ENCODE measurements at regions not wholly inside any gene's neighbourhood (a gene's known extent, or its start where the extent isn't known, plus 50 kb on each side); places are given as distances from the start of the nearest gene placed in this dataset.
"Not testable (repeated sequence)": the region's sequence is repeated elsewhere in the genome, so short reads cannot be mapped to it uniquely, and the experiment has no call there.

- DNase-seq (ENCODE audit: low read depth in 2 of 2) = not testable (repeated sequence)
These were observed 78.7 kb upstream of the DRD5 start for GRCh38 chr4:9702696-9703095.

GRCh38 chr4:9703391-9703790, 78.0 kb upstream of the DRD5 start:
- peak; percentile 45 to 46 for DNase-seq (ENCODE audit: low read depth in 2 of 2)

- not testable (repeated sequence) for DNase-seq (ENCODE audit: low read depth in 2 of 2)
These were observed 77.3 kb upstream of the DRD5 start for GRCh38 chr4:9704126-9704525.

- no peak for DNase-seq (ENCODE audit: low read depth in 2 of 2)
These were observed 76.7 kb upstream of the DRD5 start for GRCh38 chr4:9704551-9705332.

- DNase-seq (ENCODE audit: low read depth in 2 of 2) = not testable (repeated sequence)
These were observed 74.2 kb upstream of the DRD5 start for GRCh38 chr4:9707281-9707680.

- not testable (repeated sequence) for DNase-seq (ENCODE audit: low read depth in 2 of 2)
These were observed 73.5 kb upstream of the DRD5 start for GRCh38 chr4:9707936-9708335.

- no peak for DNase-seq (ENCODE audit: low read depth in 2 of 2)
These were observed 71.7 kb upstream of the DRD5 start for GRCh38 chr4:9709724-9710123.

GRCh38 chr4:9715271-9715670, 66.2 kb upstream of the DRD5 start:
- not testable (repeated sequence) for DNase-seq (ENCODE audit: low read depth in 2 of 2)

- DNase-seq (ENCODE audit: low read depth in 2 of 2) = no peak
These were observed 65.3 kb upstream of the DRD5 start for GRCh38 chr4:9716093-9716492.

GRCh38 chr4:9718246-9718939, 63.0 kb upstream of the DRD5 start:
- DNase-seq (ENCODE audit: low read depth in 2 of 2) = not testable (repeated sequence)

GRCh38 chr4:9722131-9722530, 59.3 kb upstream of the DRD5 start:
- DNase-seq (ENCODE audit: low read depth in 2 of 2) = not testable (repeated sequence)

All from stimulated activated CD8-positive, alpha-beta memory T cell treated with anti-CD3 and anti-CD28 coated beads, Interleukin-15, amount 100 ng/mL, for 48 hours (primary cell).